ENCODE measurements at regions not wholly inside any gene's neighbourhood (a gene's known extent, or its start where the extent isn't known, plus 50 kb on each side); places are given as distances from the start of the nearest gene placed in this dataset.

- Histone ChIP-seq H3K4me3 (no peak overlapping the region), H3K9me1 (ENCODE audit: control insufficient read depth, insufficient read depth, low read length) (no peaks in the 10 kb centered on the region), H3K79me2 (ENCODE audit: control insufficient read depth, insufficient read depth, low read length) (no peaks in the 10 kb centered on the region), H3K4me2 (ENCODE audit: insufficient read depth, low read length) (no peak overlapping the region), H4K20me1 (replicated peaks; ENCODE audit: control insufficient read depth, insufficient read depth, low read length) (no peaks in the 10 kb centered on the region), H3K4me1 (replicated peaks in 1 of 2; ENCODE audit: control insufficient read depth in 2 of 2, insufficient read depth in 2 of 2, low read length in 2 of 2) (no peaks in the 10 kb centered on the region), H3K9ac (ENCODE audit: insufficient read depth in 1 of 2, low read depth in 2 of 2, low read length in 2 of 2) (no peak overlapping the region), H3K27ac (ENCODE audit: extremely low read depth, low read depth, low read length) (no peak overlapping the region), H3K9me3 (replicated peaks; ENCODE audit: control insufficient read depth, insufficient read depth, low read depth, low read length) (no peaks in the 10 kb centered on the region), H3K27me3 (ENCODE audit: control insufficient read depth in 2 of 2, insufficient read depth in 2 of 2, low read length in 2 of 2) (no peaks in the 10 kb centered on the region; a peak in 1 of 5 replicates), H2AFZ (ENCODE audit: low read depth, low read length) (no peak overlapping the region), H3K36me3 (ENCODE audit: control insufficient read depth, insufficient read depth, low read length) (no peaks in the 10 kb centered on the region; the same call in 2 of the 3 replicates)
- DNase-seq (ENCODE audit: extremely low read depth in 1 of 4, low spot score in 3 of 4): no peak
- BruUV-seq (replicated peaks): no TSS peak
- ChIA-PET CTCF (ENCODE audit: low intra/inter-chr PET ratio) (interaction anchor here (0.6 kb wide), 1 partner anchor 466 kb away, joined by 3 read pairs; no protein-coding TSS in a partner anchor), POLR2A (interaction anchor here (0.7 to 0.8 kb wide), 2 partner anchors 19 to 56 kb away, joined by 3 to 5 read pairs; no protein-coding TSS in a partner anchor)
- 17% methylated on average over 3 of the region's 3 CpGs for WGBS (ENCODE audit: insufficient coverage, low coverage, missing lambda C conversion rate)
- in situ Hi-C loops (cut with MboI): no loop called here
- TF ChIP-seq GABPA (tag; conservative IDR thresholded peaks at IDR 0.05; ENCODE audit: low read depth) (0 out of 2 replicates have a peak, but pooled peaks have one; percentile 17), ZNF507 (tag; conservative IDR thresholded peaks at IDR 0.05) (no peak)
- ATAC-seq: no peak
- FAIRE-seq: no peak
- intact Hi-C loops (cut with micrococcal nuclease): no loop called here
Measured at GRCh38 chr4:79013756-79014155, 74.5 kb upstream of the PAQR3 start.

GRCh38 chr4:78990938-78991810 is 51.9 kb upstream of the PAQR3 start:
- peak; percentile 46 for FAIRE-seq
- Histone ChIP-seq H3K36me3 (ENCODE audit: control insufficient read depth, insufficient read depth, low read length) (no peaks in the 10 kb centered on the region), H3K9ac (ENCODE audit: insufficient read depth in 1 of 2, low read depth in 2 of 2, low read length in 2 of 2) (no peak overlapping the region), H3K27me3 (ENCODE audit: control insufficient read depth in 2 of 2, insufficient read depth in 2 of 2, low read length in 2 of 2) (no peaks in the 10 kb centered on the region), H3K9me1 (ENCODE audit: control insufficient read depth, insufficient read depth, low read length) (no peaks in the 10 kb centered on the region), H3K4me1 (replicated peaks in 1 of 2; ENCODE audit: control insufficient read depth in 2 of 2, insufficient read depth in 2 of 2, low read length in 2 of 2) (peaks cover 0 to 2% of the 10 kb centered on the region in 2 experiments; a peak in 1 of 5 replicates), H3K79me2 (ENCODE audit: control insufficient read depth, insufficient read depth, low read length) (no peaks in the 10 kb centered on the region), H4K20me1 (replicated peaks; ENCODE audit: control insufficient read depth, insufficient read depth, low read length) (no peaks in the 10 kb centered on the region), H3K27ac (ENCODE audit: extremely low read depth, low read depth, low read length) (no peak overlapping the region), H3K4me3 (no peak overlapping the region), H3K4me2 (ENCODE audit: insufficient read depth, low read length) (no peak overlapping the region), H2AFZ (ENCODE audit: low read depth, low read length) (no peak overlapping the region), H3K9me3 (replicated peaks; ENCODE audit: control insufficient read depth, insufficient read depth, low read depth, low read length) (no peaks in the 10 kb centered on the region)
- TF ChIP-seq SIRT6 (IDR thresholded peaks at IDR 0.05; ENCODE audit: low read depth, low read length) (no peak), ZBTB1 (CRISPR knock-in tag; IDR thresholded peaks at IDR 0.05; ENCODE audit: borderline replicate concordance, low read depth) (no peak), NFE2 (IDR thresholded peaks at IDR 0.05; ENCODE audit: low read depth) (no peak), RNF2 (IDR thresholded peaks at IDR 0.05) (no peak), KLF6 (CRISPR knock-in tag; IDR thresholded peaks at IDR 0.05; ENCODE audit: borderline replicate concordance) (no peak), NFIC (IDR thresholded peaks at IDR 0.05) (no peak), NFXL1 (CRISPR knock-in tag; IDR thresholded peaks at IDR 0.05) (no peak), CXXC5 (CRISPR knock-in tag; IDR thresholded peaks at IDR 0.05) (no peak), FOXJ2 (tag; IDR thresholded peaks at IDR 0.05) (no peak), ZNF77 (CRISPR knock-in tag; IDR thresholded peaks at IDR 0.05) (no peak), BRD4 (IDR thresholded peaks at IDR 0.05) (no peak), POLR2AphosphoS5 (IDR thresholded peaks at IDR 0.05; ENCODE audit: control insufficient read depth, insufficient read depth, low read depth, low read length) (no peak), MTF1 (CRISPR knock-in tag; IDR thresholded peaks at IDR 0.05; ENCODE audit: borderline replicate concordance) (no peak), ZNF324 (CRISPR knock-in tag; IDR thresholded peaks at IDR 0.05) (no peak), POU5F1 (IDR thresholded peaks at IDR 0.05; ENCODE audit: borderline replicate concordance, low read depth, low read length, partially characterized antibody) (no peak), HDAC2 (IDR thresholded peaks at IDR 0.05) (no peak), HCFC1 (IDR thresholded peaks at IDR 0.05; ENCODE audit: low read depth, low read length) (no peak)
- ChIA-PET CTCF (ENCODE audit: low intra/inter-chr PET ratio) (no interaction called here), POLR2A (no interaction called here)
- ATAC-seq: no peak
- no peak for DNase-seq (ENCODE audit: extremely low read depth in 1 of 4, low spot score in 3 of 4)
- WGBS (ENCODE audit: insufficient coverage, low coverage, missing lambda C conversion rate): 4% methylated on average over 4 of the region's 4 CpGs
- BruUV-seq (replicated peaks): no TSS peak
- intact Hi-C loops (cut with micrococcal nuclease): no loop called here
- in situ Hi-C loops (cut with MboI): no loop called here

All from K562 (cell line).